ENCODE measurements at regions not wholly inside any gene's neighbourhood (a gene's known extent, or its start where the extent isn't known, plus 50 kb on each side); places are given as distances from the start of the nearest gene placed in this dataset.
A peak's percentile ranks its signal among the peaks of the same experiment; 100 is the strongest.

DNA sequence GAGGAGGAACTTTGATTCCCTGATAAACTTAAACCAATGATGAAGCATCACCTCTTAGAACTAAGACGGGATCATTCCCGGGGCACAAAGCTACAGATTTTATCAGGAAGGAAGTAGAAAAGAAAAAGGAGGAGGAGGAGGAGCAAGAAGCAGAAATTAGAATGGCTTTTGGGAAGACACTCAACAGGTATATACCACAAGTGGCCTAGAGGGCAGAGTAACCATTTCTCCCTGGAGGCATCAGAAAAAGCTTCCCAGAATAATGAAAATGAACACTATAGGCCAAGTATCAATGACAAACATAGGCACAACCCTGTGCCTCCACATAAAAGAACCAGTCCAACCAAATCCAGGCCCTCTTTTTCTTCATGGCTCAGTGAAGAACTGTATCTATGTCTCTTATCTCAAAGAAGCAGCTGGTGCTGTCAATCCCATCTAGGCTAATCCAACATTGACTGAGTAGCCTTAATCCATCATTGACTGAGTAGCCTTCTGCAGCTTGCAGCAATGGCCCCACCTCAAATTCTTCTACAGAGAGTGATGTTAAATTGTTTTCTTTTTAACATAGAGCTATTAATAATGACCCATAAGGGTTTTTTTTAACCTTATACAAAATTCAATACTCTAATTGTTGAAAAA is 178.8 kb upstream of the KIF2A start:
- DNase-seq = no peak

DNA sequence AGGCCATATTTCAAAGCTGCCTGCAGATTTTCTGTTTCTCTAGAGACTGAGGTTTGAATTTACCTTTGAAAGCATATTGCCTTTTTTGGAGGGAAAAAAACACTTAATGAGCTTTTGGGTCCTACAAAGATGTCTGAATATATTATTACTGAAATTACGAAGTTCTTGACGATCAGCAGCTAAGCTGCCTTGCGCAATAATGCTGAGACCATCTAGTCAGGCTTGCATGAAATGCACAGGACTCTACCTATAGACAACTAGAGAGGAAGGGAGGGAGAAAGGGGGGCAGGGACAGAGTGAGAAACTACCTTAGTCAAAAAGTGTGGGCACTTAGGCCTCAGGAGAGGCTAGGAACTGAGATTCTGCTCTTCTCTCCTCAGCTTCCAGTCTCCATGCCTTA is 175.9 kb upstream of the KIF2A start:
- DNase-seq = no peak

DNA sequence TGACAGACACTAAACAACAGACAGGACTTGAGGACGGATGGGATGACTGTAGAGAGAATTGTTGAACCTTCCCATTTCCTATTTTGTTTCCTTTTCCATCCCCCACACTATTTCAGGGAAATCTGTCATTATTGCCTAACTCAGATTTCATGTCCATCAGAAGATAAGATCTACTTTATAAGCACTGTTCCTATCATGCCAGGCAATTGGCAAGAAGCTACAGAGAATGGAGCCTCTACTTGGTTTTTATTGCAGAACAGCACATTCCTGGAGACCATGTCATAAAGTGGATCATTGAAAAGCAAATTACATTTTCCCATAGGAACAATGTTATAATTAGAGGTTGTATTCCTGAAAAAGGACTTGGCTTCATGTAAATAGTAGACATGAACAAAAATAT is 173.7 kb upstream of the KIF2A start:
- no peak for DNase-seq

DNA sequence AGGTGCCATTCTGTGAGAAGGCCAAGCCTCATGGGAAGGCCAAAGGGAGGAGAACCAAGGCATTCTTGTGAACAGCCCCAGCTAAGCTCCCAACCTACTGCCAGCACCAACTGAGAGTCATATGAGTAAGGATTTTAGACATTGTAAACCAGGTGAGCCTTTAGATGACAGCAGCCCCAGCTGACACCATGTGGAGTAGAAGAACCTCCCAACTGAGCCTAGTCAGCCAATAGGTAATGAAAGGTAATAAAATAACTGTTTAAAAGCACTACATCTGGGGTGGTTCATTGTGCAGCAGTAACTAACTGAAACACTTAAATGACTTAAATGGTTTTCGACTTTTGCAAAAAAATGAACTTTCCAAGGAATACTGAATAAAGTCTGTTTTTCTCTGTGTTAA is 172.6 kb upstream of the KIF2A start:
- DNase-seq = no peak

DNA sequence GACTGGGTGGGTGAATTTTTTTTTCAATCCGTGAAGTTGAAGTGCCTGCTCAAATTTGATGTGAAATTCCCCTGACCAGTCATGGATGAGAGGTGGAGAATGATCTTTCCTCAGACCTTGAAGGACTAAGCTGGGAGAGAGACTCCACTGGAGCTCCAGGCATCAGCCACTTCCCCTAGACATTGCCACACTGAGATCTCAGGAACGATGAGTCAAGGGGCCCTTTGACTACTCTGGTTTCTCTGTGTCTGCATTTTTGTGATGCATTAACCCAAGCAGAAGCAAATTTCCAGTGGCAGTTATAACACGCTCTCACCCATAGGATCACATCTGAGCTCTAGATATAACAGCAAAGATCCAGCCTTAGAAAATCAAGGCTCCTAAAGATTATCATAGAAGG is 171.2 kb upstream of the KIF2A start:
- DNase-seq = no peak

DNA sequence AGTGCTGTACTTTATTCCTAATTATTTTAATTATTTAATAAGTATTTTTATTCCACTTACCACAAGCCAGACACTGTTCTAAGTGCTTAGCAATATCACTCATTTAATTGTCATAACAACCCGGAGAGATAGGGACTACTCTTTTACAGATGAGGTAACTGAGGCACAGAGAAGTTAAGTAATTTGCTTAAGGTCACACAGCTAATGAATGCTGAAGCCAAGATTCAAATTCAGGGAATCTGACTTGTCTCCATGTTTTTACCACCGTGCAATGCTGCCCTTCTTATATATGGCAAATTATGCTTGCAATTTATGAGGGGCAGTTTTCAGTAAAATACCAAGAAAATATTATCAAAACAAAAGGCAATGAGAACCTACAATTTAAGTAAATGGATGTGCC is 168.4 kb upstream of the KIF2A start:
- DNase-seq = no peak

DNA sequence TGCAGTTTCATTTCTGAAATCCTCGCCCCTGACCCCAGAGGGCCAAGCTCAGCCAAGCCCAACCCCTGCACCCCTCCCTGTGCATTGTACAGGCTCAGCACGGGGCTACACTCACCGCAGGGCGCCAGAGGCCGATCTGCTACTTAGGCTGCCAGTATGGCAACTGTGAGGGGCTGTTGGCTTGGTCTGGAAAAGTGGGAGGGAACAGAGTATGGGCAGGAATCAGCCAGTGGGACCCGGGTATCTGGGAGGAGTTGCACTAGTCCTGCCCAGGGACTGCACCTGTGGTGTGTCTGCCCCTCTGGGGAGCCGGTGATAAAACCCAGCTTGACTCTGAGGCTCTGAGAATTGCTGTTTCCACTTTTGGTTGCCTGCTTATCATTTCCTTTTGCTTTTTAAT is 167.4 kb upstream of the KIF2A start:
- peak; percentile 64 for DNase-seq

DNA sequence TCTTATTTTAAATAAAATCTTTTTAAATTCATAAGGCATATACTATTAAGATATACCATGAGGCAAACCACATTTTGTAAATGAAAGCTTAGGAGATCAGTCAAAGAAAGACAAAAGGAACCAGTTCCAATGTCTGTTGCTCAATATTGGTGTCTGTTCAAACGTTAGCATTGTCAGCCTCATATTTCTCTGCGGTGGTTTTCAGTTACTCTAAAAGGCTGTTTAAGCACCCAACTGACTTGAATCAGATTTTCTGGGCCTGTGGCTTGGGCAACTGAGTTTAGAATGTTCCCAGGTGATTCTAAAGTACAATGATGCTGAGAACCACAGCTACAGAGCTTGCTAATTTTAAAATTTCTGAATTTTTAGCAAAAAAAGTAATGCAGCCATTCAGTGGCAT is 166.3 kb upstream of the KIF2A start:
- DNase-seq = no peak

DNA sequence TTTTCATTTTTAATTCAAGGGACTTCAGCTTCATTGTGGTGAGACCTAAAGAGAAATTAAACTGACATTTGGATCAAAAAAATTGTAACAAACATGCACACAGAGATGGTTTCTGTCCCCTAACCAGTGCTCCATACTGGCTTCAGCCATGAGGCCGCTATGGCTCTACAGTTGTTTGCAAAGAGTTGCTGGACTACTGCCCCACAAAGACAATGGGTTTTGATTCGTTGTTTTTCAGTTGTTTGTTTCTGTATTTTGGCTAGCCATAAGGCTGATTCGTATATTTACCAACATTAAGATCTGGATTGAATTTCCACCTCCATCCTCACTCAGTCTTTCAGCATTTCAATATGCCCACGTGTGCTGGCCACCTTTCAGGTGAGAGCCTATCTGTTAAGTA is 163.7 kb upstream of the KIF2A start:
- no peak for DNase-seq

DNA sequence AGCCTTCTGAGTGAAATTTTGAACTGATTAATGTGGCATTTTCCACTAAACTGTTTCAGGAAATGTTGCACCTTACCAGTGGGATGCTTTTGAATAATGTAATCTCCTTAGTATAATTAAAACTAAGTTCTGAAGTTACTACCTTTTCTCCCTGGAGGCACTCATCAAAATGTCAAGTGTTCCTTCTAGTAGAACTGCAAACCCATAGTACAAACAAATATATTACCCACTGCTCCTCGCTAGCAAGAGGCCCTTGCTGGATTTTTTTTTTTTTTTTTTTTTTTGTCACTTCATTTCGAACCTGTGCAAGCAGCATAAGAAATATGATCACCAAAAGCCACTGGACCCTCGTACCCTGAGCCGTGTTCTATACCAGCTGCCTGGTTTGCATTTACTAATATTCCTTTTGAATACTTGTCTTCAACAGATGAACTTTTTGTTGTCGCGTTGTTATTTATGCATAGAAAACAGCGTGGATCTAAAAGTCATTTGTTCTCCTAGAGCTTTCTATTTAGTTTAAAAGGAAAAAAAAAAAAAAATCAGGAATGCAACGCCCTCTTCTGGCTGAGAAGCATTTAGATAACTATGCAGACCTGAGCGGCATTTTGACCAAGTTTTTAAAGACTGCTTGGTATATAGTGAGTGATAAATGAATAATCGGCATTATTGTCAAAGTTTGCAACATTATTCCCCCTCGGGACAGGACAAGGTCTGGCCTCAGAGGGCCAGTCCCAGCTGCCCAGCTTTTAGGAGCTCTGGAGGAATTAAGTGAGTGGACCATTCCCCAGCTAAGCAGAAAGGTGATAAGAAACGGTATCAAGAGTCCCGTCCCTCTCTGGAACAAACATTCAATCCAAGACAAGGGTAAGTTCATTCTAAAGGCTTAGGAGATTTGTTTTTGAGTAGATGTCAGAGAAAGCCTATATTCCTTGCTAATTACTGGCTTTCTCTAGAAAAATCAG is 162.5 kb upstream of the KIF2A start:
- DNase-seq = peak; percentile 3

DNA sequence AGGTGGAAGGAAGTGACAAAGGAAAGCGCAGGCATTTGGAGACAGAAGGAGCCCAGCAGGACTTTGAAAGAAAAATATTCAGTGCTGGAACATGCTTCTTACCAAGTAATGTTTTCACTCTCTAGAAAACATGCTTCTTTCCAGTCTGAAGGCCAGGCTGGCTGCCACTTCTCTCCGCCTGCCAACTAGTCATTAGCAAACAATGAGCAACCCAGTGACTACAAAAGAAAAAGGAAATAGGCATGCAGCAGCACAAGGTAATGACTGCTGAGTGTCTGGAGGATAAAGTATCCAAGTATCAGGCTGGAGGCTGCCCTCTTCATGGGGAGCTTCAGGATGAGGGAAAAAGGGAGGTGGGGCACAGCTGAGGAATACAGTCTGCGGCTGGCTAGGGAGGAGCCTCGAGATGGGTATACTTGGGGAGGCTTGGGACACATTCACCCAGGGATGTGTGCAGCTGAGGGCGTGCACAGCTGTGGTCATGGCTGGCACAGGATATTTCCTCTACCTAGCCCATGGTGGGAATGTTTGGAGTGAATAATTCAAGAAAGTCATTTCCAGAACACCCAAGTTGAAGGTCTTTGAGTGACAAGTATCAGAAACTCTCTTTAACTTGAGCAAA is 161.5 kb upstream of the KIF2A start:
- peak; percentile 81 for DNase-seq

DNA sequence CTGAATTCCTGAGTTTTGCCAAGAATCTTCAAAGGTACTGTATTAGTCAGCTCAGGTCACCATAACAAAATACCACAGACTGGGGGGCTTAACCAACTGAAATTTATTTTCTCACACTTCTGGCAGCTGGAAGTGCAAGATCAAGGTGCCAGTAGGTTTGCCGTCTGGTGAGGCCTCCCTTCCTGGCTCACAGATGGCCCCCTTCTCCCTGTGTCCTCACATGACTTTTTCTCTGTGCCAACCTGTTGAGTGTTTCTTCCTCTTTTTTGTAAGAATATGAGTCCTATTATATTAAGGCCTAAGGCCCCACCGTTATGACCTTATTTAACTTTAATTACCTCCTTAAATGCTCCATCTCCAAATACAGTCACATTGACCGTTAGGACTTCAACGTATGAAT is 156.1 kb upstream of the KIF2A start:
- no peak for DNase-seq

DNA sequence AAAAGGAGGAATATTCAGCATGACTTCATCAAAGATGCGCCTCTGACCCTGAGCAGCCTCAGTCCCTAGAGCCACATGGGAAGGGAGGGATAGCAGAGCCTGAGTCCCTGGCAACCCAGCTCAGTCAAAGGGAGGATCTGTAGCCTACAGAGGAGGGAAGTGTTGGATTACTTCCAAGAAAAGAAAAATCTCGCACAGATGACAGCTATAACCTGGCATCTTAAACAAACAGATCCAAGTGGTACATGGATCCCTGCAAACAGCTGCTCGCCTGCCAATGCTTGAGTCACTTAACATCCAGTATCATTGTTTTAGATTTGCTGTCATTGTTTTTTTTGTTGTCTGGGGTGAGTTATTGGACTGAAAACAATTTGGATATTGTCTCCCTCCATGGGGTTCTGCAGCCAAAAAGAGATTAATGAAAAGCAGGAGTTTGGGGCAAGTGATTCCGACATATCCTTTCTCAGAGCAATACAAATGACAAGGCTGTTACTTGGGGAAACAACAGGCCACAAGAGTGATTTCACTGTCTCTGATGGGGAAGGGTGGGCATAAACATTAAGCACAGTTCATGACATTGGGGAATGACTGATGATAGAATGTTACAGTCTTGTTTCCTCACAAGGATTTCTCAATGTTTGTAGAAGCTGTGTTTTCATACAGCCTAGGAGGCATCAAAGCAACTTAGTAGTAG is 153.5 kb upstream of the KIF2A start:
- peak; percentile 95 for DNase-seq

DNA sequence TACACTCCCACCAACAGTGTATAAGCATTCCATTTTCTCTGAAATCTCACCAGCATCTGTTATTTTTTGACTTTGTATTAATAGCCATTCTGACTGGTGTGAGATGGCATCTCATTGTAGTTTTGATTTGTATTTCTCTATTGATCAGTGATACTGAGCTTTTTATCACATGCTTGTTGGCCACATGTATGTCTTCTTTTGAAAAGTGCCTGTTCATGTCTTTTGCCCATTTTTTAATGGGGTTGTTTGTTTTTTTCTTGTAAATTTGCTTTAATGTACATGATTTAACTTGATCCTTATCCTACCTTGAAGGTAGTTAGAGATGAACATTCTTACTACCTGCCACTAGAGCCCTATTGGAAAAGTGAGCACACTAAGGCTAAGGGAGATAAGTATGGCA is 151.2 kb upstream of the KIF2A start:
- DNase-seq = no peak

DNA sequence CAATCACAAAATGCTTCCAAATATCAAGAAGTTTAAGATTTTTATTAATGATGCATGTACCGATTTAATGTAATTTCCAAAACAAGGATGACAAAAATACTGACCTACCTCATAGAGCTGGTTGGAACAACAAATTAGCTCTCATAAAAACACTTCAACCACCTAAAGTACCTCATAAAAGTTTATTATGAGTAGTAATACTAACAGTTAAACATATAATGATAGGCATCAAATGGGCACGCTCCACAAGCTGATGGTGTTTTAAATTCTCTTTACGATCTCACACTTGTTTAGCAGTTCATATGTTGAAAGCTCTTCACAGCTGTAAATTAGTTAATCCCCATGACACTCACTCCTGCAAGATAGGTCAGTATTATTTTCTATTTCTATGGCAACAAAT is 150.0 kb upstream of the KIF2A start:
- no peak for DNase-seq

DNA sequence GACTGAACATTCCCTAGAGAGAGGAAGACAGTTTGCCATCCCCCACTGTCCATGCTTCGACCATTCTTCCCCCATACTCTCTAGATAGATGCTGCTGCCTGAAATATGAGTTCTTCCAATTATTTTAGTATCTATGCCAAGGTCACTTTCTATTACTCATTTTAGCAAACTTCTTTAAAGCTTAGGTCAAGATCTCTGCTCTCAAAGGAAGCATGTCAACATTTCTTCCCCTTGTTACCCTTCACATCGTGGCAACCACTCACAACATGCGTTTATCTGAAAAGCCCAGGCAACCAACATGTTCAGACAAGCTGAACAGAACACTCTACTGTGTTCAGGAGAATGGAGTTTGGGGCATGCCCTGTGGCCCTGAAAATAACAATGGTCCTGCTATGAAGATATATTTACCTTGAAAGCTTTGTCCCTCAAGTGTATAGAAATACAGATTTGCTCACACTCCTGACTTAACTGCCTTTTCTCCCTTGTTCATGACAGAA is 138.4 kb upstream of the KIF2A start:
- peak; percentile 1 for DNase-seq

DNA sequence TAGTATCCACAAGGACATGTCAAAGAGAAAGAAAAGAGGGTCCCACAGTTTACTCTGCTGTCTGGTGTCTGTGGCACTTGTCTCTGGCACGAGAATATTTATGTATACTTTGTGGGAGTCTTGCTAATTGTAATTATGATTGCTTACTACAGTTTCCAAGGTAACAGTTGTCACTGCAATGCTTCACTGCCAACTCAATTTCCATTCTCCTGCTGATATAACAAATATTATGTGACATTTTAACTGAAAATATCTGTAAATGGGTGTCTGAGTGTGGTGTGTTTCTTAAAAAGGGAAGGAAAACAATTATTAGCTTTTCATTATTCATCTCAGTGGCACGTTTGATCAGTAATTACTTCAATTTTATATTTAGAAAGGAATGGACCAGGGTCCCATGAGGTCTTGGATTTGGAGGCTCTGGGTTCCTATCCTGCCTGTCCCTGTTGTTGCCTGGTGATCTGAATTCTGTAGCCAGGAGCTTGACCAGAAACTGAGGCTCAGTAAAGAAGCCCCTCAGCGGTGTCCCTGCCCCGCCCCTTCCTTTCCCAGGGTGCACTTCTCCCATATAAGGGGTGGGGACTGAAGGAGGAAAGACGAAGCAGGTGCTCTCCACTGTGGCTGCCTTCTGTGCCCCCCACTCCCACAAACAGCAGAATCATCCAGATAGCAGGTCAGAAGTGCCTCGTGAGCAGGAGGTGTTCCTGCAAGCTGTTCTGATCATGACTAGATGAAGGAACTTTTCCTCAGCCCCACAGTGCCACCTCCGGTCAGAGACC is 137.3 kb upstream of the KIF2A start:
- DNase-seq = peak; percentile 57

DNA sequence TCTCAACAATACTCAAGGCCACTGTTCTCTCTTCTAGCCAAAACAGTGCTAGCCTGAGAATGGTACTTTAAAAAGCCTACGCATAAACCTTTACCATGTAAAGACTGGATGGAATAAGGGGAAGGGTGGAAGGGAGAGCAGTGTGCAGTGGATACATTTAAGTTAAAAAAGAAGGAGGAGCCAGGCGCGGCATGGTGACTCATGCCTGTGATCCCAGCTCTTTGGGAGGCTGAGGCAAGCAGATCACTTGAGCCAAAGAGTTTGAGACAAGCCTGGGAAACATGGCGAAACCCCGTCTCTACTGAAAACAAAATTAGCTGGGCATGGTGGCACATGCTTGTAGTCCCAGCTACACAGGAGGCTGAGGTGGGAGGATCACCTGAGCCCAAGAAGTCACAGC is 127.7 kb upstream of the KIF2A start:
- DNase-seq = no peak

DNA sequence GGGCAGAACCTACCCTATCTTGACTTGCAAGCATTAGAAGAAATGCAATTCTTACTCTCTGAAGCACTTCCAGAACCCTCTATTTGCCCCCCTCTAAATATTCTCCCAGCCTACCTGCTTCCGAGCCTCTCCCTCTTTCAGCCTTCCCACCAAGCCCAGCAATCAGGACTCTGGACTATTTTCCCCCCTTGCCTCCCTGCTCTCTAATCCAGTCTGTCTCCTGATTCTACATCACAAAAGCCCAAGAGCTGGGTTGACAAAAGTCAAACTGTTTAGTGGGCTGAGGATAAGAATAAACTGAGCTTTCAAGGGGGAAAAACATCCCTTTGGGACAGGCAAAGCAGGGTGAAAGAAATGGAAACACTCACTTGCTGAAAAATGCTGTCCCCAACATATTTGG is 123.2 kb upstream of the KIF2A start:
- no peak for DNase-seq

DNA sequence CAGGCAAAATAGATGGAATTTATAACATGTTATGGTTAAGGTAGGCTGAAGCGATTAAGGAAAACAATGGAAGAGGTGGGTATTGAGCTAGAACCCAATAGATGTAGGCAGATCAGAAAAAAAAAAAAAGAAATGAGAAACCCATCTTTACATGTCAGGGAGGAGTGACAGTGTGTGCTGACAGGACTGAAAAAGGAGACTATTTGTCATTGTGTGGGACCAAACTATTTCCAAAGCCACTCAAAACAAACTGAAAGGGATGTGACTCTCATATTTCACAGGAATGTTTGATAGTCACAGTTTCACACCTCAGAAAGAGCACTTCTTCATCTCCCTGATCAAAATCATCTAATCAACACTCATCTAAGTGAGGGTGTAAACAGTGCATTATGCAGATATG is 122.3 kb upstream of the KIF2A start:
- no peak for DNase-seq

DNA sequence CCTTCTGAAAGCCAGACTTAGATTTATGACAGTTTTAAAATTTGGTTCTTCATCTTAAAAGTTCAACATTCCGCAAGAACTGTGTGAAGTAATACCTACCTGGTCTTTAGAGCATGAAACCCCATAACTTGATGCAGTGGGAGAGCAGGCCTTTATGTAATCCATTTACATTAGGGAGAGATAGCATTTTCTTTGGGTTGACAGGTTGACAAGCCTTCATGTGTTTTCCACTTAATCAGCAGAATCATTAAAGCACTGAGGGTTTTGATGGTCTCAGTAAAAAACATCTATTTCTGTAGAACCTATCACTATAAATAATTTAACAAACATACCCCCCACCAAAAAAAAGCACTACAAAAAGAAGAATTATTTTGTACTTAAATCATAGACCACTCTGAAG is 121.6 kb upstream of the KIF2A start:
- no peak for DNase-seq

DNA sequence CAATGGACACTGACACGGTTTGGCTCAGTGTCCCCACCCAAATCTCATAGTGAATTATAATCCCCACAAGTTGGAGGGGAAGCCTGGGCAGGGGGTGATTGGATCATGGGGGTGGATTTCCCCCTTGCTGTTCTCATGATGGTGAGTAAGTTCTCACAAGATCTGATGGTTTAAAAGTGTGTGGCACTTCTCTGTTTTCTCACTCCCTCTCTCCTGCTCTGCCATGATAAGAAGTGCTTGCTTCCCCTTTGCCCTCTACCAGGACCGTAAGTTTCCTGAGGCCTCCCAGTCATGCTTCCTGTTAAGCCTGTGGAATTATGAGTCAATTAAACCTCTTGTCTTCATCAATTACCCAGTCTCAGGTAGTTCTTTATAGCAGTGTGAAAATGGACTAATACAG is 115.8 kb upstream of the KIF2A start:
- DNase-seq = no peak

DNA sequence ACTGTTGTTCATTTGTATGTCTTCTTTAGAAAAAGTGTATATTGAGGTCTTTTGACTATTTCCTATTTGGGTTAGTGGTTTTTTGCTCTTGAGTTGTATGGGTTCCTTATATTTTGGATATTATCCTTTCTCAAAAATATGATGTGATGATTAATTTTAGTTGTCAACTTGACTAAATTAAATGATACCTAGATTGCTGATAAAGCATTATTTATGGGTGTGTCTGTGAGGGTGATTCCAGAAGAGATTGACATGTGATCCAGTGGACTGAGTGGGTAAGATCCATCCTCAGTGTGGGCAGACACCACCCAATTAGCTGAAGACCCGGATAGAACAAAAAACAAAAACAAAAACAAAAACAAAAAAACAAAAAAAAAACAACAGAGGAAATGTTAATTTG is 115.1 kb upstream of the KIF2A start:
- DNase-seq = no peak

Data from COR-L47 (cell line).